ENCODE measurements at regions not wholly inside any gene's neighbourhood (a gene's known extent, or its start where the extent isn't known, plus 50 kb on each side); places are given as distances from the start of the nearest gene placed in this dataset.

GRCh38 chr4:106700321-106700720, 331.7 kb upstream of the GIMD1 start:
- no peaks in the 10 kb centered on the region for H3K27me3 ChIP-seq (ENCODE audit: control insufficient read depth in 2 of 2, insufficient read depth in 2 of 2, low read length in 2 of 2)
- intact Hi-C loops (cut with micrococcal nuclease), result no loop called here
- CTCF ChIA-PET, result no interaction called here
- POLR2A ChIA-PET, result no interaction called here
- Mint-ChIP-seq H3K4me3 (no peak overlapping the region), H3K27ac (no peak overlapping the region), H3K4me1 (no peaks in the 10 kb centered on the region), H3K27me3 (no peaks in the 10 kb centered on the region), H3K9me3 (peaks cover 0 to 7% (median 4%) of the 10 kb centered on the region in 11 donors), H3K36me3 (no peaks in the 10 kb centered on the region)
- H3K9me3 ChIP-seq (ENCODE audit: control insufficient read depth in 2 of 3, low read length in 3 of 3), result no peaks in the 10 kb centered on the region
- H3K4me3 ChIP-seq (ENCODE audit: low read length), result no peak overlapping the region
- no peak overlapping the region for H3K27ac ChIP-seq (ENCODE audit: low read depth, low read length)
- DNase-seq (no peak), ATAC-seq (no peak)
- H3K36me3 ChIP-seq (ENCODE audit: control insufficient read depth in 2 of 3, insufficient read depth in 3 of 3, low read length in 3 of 3), result no peaks in the 10 kb centered on the region
- H3K4me1 ChIP-seq (ENCODE audit: control insufficient read depth in 2 of 2, insufficient read depth in 2 of 2, low read length in 2 of 2), result no peaks in the 10 kb centered on the region

DNA sequence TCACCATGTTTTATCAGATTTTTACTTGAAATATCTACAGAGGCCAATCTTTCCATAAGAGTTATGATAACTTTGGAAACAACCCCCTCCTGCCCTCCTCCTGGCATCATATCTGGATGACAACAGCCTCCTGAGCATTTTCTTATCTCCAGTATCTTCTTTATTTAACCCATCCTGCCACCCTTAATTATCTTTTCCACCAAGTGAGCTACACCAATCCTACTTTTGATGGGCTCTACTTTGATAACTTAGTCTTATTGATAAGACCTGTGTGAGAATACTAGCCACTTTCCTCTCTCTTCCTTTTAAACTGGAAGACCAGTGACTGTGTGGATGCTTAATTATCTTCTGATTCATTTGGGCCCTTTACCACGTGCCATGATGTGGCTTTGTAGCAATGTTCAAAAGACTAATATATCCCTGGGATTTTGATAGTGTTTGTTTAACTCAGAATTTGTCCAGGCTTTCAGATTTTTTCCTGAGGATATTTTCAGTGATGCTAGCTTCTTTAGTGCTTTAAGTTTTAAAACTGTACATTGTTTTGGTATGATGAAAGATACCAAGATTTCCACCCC, 330.1 kb upstream of the GIMD1 start:
- H3K4me3 Mint-ChIP-seq, result no peak overlapping the region
- Histone ChIP-seq H3K4me3 (ENCODE audit: low read length) (no peak overlapping the region), H3K4me1 (ENCODE audit: control insufficient read depth in 2 of 2, insufficient read depth in 2 of 2, low read length in 2 of 2) (no peaks in the 10 kb centered on the region), H3K27ac (ENCODE audit: low read depth, low read length) (no peak overlapping the region), H3K27me3 (ENCODE audit: control insufficient read depth in 2 of 2, insufficient read depth in 2 of 2, low read length in 2 of 2) (no peaks in the 10 kb centered on the region), H3K9me3 (ENCODE audit: control insufficient read depth in 2 of 3, low read length in 3 of 3) (no peaks in the 10 kb centered on the region), H3K36me3 (ENCODE audit: control insufficient read depth in 2 of 3, insufficient read depth in 3 of 3, low read length in 3 of 3) (no peaks in the 10 kb centered on the region)
- ChIA-PET POLR2A (no interaction called here), CTCF (no interaction called here)
- ATAC-seq (no peak), DNase-seq (no peak)
- H3K36me3 Mint-ChIP-seq, result no peaks in the 10 kb centered on the region
- intact Hi-C loops (cut with micrococcal nuclease), result no loop called here
- peaks cover 0 to 12% (median 5%) of the 10 kb centered on the region in 11 donors for H3K9me3 Mint-ChIP-seq
- no peak overlapping the region for H3K27ac Mint-ChIP-seq
- H3K4me1 Mint-ChIP-seq, result peaks cover 0 to 2% (median 0%) of the 10 kb centered on the region in 7 donors
- no peaks in the 10 kb centered on the region for H3K27me3 Mint-ChIP-seq

GRCh38 chr4:106695501-106696262, 327.1 kb upstream of the GIMD1 start:
- no peak overlapping the region for H3K27ac Mint-ChIP-seq

GRCh38 chr4:106694232-106694631, 325.7 kb upstream of the GIMD1 start:
- Histone ChIP-seq H3K4me1 (ENCODE audit: control insufficient read depth in 2 of 2, insufficient read depth in 2 of 2, low read length in 2 of 2) (no peaks in the 10 kb centered on the region), H3K9me3 (ENCODE audit: control insufficient read depth in 2 of 3, low read length in 3 of 3) (no peaks in the 10 kb centered on the region), H3K27me3 (ENCODE audit: control insufficient read depth in 2 of 2, insufficient read depth in 2 of 2, low read length in 2 of 2) (no peaks in the 10 kb centered on the region), H3K4me3 (ENCODE audit: low read length) (no peak overlapping the region), H3K36me3 (ENCODE audit: control insufficient read depth in 2 of 3, insufficient read depth in 3 of 3, low read length in 3 of 3) (no peaks in the 10 kb centered on the region), H3K27ac (ENCODE audit: low read depth, low read length) (no peak overlapping the region)
- DNase-seq, result no peak
- Mint-ChIP-seq H3K36me3 (no peaks in the 10 kb centered on the region), H3K4me1 (peaks cover 0 to 4% (median 0%) of the 10 kb centered on the region in 7 donors), H3K27me3 (no peaks in the 10 kb centered on the region), H3K9me3 (peaks cover 0 to 12% (median 5%) of the 10 kb centered on the region in 11 donors), H3K27ac (no peak overlapping the region), H3K4me3 (no peak overlapping the region)
- ChIA-PET CTCF (no interaction called here), POLR2A (no interaction called here)
- intact Hi-C loops (cut with micrococcal nuclease), result no loop called here
- ATAC-seq, result peak; percentile 36

More at GRCh38 chr4:106695501-106696262, 327.1 kb upstream of the GIMD1 start:
- ATAC-seq (no peak), DNase-seq (no peak)
- intact Hi-C loops (cut with micrococcal nuclease), result no loop called here
- CTCF ChIA-PET, result no interaction called here
- Mint-ChIP-seq H3K36me3 (no peaks in the 10 kb centered on the region), H3K9me3 (peaks cover 0 to 12% (median 4%) of the 10 kb centered on the region in 11 donors), H3K4me3 (no peak overlapping the region), H3K27me3 (no peaks in the 10 kb centered on the region), H3K4me1 (peaks cover 0 to 2% (median 0%) of the 10 kb centered on the region in 7 donors)
- Histone ChIP-seq H3K4me3 (ENCODE audit: low read length) (no peak overlapping the region), H3K27me3 (ENCODE audit: control insufficient read depth in 2 of 2, insufficient read depth in 2 of 2, low read length in 2 of 2) (no peaks in the 10 kb centered on the region), H3K27ac (ENCODE audit: low read depth, low read length) (no peak overlapping the region), H3K36me3 (ENCODE audit: control insufficient read depth in 2 of 3, insufficient read depth in 3 of 3, low read length in 3 of 3) (no peaks in the 10 kb centered on the region), H3K9me3 (ENCODE audit: control insufficient read depth in 2 of 3, low read length in 3 of 3) (no peaks in the 10 kb centered on the region), H3K4me1 (ENCODE audit: control insufficient read depth in 2 of 2, insufficient read depth in 2 of 2, low read length in 2 of 2) (no peaks in the 10 kb centered on the region)
- POLR2A ChIA-PET, result no interaction called here

- POLR2A ChIA-PET, result no interaction called here
- H3K4me1 Mint-ChIP-seq, result peaks cover 0 to 4% (median 0%) of the 10 kb centered on the region in 7 donors
Measured at GRCh38 chr4:106691749-106692148, 323.2 kb upstream of the GIMD1 start.

DNA sequence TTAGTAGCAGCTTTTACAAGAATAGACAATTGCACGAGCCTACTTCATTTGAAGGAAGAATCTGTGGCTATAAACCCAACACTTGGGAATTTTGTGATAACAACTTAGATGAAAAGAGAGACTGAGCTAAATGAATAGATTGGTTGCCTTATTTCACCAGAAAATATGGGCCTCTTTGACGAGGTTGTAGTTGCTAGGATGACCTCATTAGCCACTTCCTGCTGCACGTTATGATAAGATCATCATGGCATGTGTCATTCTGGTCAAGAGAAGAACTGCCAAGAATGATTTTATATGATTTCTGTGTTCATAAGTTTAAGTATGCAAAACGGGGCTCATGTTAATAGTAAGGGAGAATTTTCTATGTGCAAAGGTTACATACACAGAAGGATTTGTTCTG, 321.9 kb upstream of the GIMD1 start:
- no peak overlapping the region for H3K4me3 Mint-ChIP-seq
- no peaks in the 10 kb centered on the region for H3K27me3 Mint-ChIP-seq
- peak overlapping the region in 1 of 9 donors; percentile 29 for H3K27ac Mint-ChIP-seq
- Histone ChIP-seq H3K4me3 (ENCODE audit: low read length) (no peak overlapping the region), H3K9me3 (ENCODE audit: control insufficient read depth in 2 of 3, low read length in 3 of 3) (no peaks in the 10 kb centered on the region), H3K4me1 (ENCODE audit: control insufficient read depth in 2 of 2, insufficient read depth in 2 of 2, low read length in 2 of 2) (no peaks in the 10 kb centered on the region), H3K36me3 (ENCODE audit: control insufficient read depth in 2 of 3, insufficient read depth in 3 of 3, low read length in 3 of 3) (no peaks in the 10 kb centered on the region), H3K27ac (ENCODE audit: low read depth, low read length) (no peak overlapping the region), H3K27me3 (ENCODE audit: control insufficient read depth in 2 of 2, insufficient read depth in 2 of 2, low read length in 2 of 2) (no peaks in the 10 kb centered on the region)
- H3K4me1 Mint-ChIP-seq, result peaks cover 0 to 4% (median 0%) of the 10 kb centered on the region in 7 donors
- intact Hi-C loops (cut with micrococcal nuclease), result no loop called here
- peak; percentile 68 for ATAC-seq
- ChIA-PET CTCF (no interaction called here), POLR2A (no interaction called here)
- H3K9me3 Mint-ChIP-seq, result peaks cover 0 to 19% (median 7%) of the 10 kb centered on the region in 11 donors
- no peaks in the 10 kb centered on the region for H3K36me3 Mint-ChIP-seq
- DNase-seq, result no peak

More at GRCh38 chr4:106691749-106692148, 323.2 kb upstream of the GIMD1 start:
- no peaks in the 10 kb centered on the region for H3K36me3 Mint-ChIP-seq
- no peak overlapping the region for H3K4me3 Mint-ChIP-seq
- intact Hi-C loops (cut with micrococcal nuclease), result no loop called here
- Histone ChIP-seq H3K4me1 (ENCODE audit: control insufficient read depth in 2 of 2, insufficient read depth in 2 of 2, low read length in 2 of 2) (no peaks in the 10 kb centered on the region), H3K4me3 (ENCODE audit: low read length) (no peak overlapping the region), H3K27me3 (ENCODE audit: control insufficient read depth in 2 of 2, insufficient read depth in 2 of 2, low read length in 2 of 2) (no peaks in the 10 kb centered on the region), H3K9me3 (ENCODE audit: control insufficient read depth in 2 of 3, low read length in 3 of 3) (no peaks in the 10 kb centered on the region), H3K36me3 (ENCODE audit: control insufficient read depth in 2 of 3, insufficient read depth in 3 of 3, low read length in 3 of 3) (no peaks in the 10 kb centered on the region), H3K27ac (ENCODE audit: low read depth, low read length) (no peak overlapping the region)
- peaks cover 0 to 13% (median 4%) of the 10 kb centered on the region in 11 donors for H3K9me3 Mint-ChIP-seq
- no peak for ATAC-seq
- no peaks in the 10 kb centered on the region for H3K27me3 Mint-ChIP-seq
- CTCF ChIA-PET, result no interaction called here
- no peak for DNase-seq
- H3K27ac Mint-ChIP-seq, result no peak overlapping the region

- intact Hi-C loops (cut with micrococcal nuclease), result no loop called here
- no peaks in the 10 kb centered on the region for H3K36me3 ChIP-seq (ENCODE audit: control insufficient read depth in 2 of 3, insufficient read depth in 3 of 3, low read length in 3 of 3)
- no peak overlapping the region for H3K4me3 ChIP-seq (ENCODE audit: low read length)
- ATAC-seq (no peak), DNase-seq (no peak)
- H3K27ac ChIP-seq (ENCODE audit: low read depth, low read length), result no peak overlapping the region
- H3K36me3 Mint-ChIP-seq, result no peaks in the 10 kb centered on the region
- peaks cover 0 to 2% (median 0%) of the 10 kb centered on the region in 7 donors for H3K4me1 Mint-ChIP-seq
- no peaks in the 10 kb centered on the region for H3K9me3 ChIP-seq (ENCODE audit: control insufficient read depth in 2 of 3, low read length in 3 of 3)
- POLR2A ChIA-PET, result no interaction called here
- no peaks in the 10 kb centered on the region for H3K27me3 ChIP-seq (ENCODE audit: control insufficient read depth in 2 of 2, insufficient read depth in 2 of 2, low read length in 2 of 2)
- H3K27me3 Mint-ChIP-seq, result no peaks in the 10 kb centered on the region
- no peak overlapping the region for H3K27ac Mint-ChIP-seq
- no peaks in the 10 kb centered on the region for H3K4me1 ChIP-seq (ENCODE audit: control insufficient read depth in 2 of 2, insufficient read depth in 2 of 2, low read length in 2 of 2)
- H3K4me3 Mint-ChIP-seq, result no peak overlapping the region
- CTCF ChIA-PET, result no interaction called here
- peaks cover 0 to 20% (median 9%) of the 10 kb centered on the region in 11 donors for H3K9me3 Mint-ChIP-seq
Measured at GRCh38 chr4:106687026-106687425, 318.4 kb upstream of the GIMD1 start.

All from naive thymus-derived CD4-positive, alpha-beta T cell (primary cell).